ENCODE measurements at regions not wholly inside any gene's neighbourhood (a gene's known extent, or its start where the extent isn't known, plus 50 kb on each side); places are given as distances from the start of the nearest gene placed in this dataset.
A peak's percentile ranks its signal among the peaks of the same experiment; 100 is the strongest.

DNA sequence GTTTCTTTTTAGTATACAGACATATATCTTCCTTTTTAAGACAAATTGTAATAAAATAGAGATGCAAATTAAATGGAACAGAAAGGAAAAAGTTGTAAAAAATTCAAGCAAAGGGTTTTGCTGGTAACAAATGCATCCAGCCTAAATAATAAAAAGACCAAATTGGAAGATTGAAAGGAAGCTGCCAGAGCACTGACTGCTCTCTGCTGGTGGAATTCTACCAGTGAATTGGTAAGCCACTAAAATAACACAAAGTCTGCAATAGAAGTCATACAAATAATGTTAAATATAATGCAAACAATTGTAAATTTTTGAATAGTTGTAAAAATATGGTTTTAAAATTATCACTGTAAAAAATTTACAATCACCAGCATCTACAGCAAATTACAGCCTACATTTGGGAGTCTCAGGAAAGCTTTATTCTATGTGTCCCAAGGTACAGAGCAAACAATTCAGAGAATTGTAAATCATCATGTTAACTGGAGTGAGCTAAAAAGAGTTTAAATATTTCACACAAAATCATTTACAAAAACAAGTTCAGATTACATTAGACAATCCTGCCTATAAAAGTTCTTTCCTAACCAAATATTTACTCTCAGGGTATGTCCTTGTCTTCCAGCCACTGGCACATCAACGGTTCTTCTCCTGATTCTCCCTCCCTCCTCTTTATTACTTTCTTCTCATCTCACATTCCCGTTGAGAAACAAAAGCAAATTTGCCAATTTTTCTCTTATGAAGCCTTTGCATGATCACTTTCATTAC, 1322.5 kb downstream of the PCDH7 start:
- DNase-seq (ENCODE audit: low spot score) = no peak

DNA sequence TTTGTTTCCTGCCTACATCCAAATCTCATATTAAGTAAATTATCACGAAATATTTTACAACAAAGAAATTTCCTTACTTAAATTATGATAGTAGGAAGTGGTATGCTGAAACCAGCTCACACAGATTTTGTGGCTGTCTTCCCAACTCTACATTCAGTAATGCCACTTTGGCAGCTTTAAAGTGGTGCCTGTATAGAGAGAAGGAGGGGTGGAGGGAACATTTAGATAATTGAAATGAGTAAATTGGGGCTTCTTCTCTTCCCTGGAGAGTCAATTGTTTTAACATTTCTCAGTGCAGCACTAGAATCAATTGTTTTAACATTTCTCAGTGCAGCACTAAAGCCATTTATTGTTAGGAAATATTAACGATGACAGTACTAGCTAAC, 1323.1 kb downstream of the PCDH7 start:
- DNase-seq (ENCODE audit: low spot score) = no peak

DNA sequence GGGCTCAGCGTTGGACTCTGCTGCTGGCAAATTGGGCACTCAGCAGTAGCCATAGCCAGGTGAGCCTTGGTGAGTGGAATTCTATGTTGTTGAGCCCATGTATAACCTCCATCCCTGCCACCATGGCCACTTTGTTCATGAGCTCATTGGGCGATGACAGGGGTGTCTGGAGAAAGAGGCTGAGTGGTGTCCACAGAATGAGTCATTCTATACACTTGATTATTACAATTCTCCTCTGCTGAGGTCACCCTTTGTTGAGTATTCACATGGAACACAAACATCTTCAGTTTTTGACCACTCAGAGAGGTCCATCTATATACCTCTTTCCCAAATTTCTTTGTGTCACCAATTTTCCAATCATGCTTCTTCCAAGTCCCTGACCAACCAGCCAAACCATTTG, 1341.7 kb downstream of the PCDH7 start:
- DNase-seq (ENCODE audit: low spot score) = no peak

DNA sequence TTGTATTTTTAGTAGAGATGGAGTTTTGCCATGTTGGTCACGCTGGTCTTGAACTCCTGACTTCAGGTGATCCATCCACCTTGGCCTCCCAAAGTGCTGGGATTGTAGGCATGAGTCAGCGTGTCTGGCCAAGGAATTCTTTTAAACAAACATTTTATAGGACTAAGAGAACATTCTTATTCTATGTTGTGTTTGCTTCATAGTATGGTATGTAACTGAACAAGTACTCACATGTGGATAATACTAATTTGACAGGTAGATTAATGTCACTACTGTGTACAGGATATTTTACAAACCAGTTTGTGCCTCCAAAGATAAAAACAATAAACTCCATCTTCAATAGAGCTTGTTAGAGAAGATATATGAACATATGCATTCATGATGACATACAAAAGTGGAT, 1353.4 kb downstream of the PCDH7 start:
- no peak for DNase-seq (ENCODE audit: low spot score)

DNA sequence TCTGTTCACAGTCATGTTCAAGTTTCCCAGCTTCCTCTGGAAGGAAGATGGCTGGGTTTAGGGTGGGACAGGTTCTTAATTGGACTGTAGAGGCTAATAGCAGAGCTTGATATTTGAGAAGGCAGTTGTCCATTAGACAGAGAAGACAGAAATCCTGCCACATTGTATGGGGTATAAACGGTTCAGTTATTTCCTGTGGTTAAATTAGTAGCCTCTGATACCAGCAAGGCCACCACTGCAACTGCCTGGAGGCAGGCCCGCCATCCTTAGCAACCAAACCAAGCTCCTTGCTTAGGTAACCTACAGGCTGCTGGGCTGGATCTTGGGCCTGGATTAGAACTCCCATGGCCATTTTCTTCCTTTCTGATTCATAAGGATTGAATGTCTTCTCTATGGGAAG, 1367.0 kb downstream of the PCDH7 start:
- DNase-seq (ENCODE audit: low spot score) = no peak

DNA sequence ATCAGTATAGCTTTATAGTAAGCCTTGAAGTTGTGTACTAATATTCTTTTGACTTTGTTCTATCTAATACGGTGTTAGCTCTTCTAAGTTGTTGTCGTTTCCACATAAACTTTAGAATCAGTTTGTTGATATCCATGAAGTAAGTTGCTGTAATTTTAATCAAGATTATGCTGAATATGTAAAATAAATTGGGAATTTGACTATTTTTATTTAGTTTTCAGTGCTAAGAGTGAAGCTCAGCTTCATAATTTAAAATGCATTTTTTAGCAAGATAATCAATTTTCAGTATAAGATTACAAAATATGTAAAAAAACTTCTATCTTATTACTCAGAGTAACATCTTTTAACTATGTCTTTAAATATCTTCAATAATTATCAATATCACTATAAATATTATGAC, 1374.8 kb downstream of the PCDH7 start:
- DNase-seq (ENCODE audit: low spot score) = no peak

DNA sequence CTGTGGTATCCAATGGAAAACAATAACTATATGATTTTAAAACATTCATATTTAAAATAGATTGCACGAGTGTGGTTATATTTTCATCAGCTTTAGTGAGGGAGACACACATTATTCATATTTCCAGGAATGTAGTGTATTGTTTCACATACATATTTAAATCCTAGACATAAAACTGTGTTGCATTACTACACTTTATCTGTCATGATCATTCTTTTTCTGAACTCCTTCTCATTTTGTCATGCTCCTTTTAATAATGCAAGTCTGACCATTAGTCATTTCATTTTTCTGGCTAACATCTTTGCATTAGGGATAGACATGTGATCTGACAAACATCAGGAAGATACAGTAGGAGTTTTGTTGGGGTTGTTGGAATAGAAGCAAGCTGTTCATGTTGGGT, 1382.7 kb downstream of the PCDH7 start:
- DNase-seq (ENCODE audit: low spot score) = no peak

DNA sequence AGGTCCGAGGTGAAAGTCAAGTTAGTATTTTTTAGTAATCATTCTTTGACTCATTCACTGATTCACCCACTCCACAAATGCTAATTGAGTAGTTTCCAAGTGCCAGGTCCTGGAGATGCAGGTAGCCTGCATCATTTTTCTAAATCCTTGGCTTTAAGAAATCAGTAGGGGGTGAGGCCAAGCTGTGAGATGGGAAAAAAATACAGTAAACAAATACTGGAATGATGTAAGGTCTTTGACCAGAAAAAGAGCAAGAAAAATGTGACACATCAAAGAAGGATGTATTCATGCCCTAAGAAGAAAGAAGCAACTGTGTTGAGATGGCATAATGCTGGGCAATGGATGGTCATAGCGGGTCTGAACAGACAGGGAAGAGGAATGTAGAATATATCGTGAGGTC, 1386.6 kb downstream of the PCDH7 start:
- no peak for DNase-seq (ENCODE audit: low spot score)

DNA sequence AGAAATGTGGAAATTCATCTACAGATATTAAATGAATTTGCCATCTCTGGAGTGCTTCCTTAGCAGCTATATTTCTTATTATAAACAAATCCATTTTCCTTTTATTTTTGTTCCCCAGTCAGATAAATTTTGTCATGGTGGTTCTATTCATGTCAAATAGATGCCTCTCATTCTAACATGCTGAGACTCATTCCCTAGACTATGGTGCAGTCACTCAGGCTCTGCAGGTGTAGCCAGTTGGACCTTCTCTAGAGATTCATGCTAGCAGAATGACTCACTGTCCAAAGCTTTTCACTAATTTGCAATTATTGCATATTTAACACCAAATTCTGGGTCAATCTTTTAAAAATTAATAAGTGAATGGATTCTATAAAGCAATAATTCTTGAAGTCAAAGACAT, 1392.7 kb downstream of the PCDH7 start:
- no peak for DNase-seq (ENCODE audit: low spot score)

DNA sequence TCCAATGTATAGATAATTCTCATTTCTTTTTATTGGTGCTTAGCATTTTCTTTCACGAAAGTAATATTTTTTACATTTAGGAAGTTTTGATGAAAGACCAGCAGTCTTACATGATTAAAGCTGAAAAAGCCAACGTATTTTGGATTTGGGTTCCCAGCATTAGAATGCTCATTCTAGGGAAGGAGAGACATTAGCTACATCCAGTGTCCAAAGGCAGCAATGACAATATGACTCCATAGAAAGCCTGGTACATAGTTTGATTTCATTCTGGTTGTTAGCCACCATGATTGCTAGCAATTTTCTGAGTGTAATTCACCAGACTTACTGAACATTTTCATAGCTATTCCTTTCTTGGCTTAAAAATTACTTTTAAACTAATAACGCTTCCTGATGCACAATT, 1397.5 kb downstream of the PCDH7 start:
- DNase-seq (ENCODE audit: low spot score) = no peak

DNA sequence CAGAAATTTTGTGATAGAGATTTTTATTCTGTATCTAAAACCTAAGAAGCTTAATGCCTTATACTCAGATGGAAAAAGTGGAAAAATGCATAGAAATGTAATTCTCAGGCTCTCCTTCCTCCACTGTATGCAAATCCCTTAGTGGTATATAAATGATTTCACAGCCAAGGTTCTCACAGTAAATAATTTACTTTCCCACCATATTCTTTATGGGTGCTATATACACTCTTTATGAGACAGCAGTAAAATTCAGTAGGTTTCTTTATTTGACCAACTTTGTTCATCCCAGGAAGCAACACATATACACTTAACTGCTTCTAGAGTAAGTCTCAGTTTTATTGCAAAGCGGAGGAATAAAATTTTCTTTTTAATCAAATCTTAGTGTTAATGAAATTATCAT, 1399.7 kb downstream of the PCDH7 start:
- DNase-seq (ENCODE audit: low spot score) = no peak

DNA sequence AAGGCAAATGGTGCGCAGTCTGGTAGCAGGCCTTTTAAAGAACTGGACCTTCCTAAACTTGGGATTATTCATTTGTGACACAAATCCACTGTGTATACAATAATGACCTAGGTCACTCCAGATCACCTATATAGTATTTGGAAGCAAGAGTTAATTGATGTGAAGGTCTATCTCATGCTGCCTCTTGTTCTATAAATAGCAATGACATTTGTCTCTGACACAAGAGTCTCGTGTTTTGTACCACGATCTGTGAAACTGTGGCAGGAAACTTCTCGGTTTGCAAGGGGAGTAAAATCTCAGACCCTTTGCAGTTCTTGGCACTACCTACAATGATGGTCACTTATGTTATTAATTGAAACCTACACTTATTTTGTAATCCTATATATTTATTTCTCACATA, 1408.4 kb downstream of the PCDH7 start:
- no peak for DNase-seq (ENCODE audit: low spot score)

DNA sequence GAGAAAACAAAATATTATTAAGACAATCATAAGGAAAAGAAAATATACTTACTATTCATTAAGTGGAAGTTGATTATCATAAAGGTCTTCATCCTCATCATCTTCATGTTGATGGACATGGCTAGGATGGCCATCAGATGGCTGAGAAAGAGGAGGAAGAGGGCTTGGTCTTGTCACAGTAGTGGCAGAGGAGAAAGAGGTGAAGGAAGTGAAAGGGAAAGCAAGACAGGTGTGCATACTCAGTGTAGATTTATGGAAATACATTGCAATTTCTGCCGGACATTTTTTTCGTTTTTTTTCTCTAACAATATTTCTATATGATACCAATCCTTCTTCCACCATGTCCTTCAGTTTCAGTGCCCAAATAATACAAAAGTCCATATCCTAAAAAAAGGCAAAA, 1409.8 kb downstream of the PCDH7 start:
- DNase-seq (ENCODE audit: low spot score) = no peak

DNA sequence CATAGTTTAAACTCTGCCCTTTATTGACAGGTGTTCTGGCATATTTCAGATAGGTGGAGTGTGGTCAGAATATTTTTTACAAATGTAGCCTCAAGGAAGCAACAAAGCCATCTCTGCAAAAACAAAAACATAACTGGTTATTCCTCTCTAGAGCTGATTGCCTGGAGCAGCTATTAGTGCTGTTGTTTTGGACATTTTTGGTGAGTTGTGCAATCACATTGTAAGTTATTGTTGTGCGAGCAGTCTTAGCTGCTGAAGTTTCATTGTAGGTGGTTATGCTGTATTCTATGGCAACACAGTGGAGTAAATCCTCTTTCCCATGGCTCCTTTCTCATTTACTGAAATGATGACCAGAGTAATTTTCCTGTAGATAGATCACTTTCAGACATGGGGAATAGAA, 1413.0 kb downstream of the PCDH7 start:
- DNase-seq (ENCODE audit: low spot score) = no peak

DNA sequence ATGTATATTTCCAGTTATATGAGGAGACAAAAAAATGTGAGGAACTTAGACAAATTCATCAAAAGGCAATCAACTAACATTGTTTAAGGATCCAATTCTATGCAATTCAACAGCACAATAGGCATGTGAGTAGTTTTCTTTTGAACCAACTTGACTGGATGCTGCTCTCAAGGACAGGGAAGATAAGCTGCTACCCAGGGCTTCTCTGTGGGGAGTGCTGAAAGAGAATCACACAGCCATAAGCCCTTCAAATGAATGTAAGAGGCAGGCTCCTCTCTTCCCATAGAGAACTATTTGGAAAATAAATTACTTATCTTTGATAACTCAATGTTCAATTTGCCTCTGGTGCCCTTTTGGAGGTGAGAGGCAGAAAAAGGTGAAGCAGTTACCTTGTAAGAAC, 1413.6 kb downstream of the PCDH7 start:
- peak; percentile 19 for DNase-seq (ENCODE audit: low spot score)

DNA sequence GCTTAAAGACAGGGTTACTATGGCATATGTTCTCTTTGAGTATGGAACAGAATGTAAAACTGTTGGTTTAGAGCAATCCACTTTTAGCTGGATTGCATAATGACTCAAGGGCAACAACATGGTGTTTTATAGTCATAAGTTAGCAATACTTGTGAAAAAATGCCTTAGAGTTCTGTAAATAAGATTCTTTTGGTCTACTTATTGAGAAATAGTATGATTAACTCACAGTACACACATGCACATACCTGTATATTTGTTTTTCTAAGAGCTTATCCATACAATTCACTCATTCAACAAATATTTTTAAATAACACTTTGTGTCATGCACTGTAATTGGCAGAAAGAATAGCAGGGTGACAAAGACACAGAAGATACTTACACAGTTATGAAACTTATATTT, 1415.5 kb downstream of the PCDH7 start:
- DNase-seq (ENCODE audit: low spot score) = no peak

DNA sequence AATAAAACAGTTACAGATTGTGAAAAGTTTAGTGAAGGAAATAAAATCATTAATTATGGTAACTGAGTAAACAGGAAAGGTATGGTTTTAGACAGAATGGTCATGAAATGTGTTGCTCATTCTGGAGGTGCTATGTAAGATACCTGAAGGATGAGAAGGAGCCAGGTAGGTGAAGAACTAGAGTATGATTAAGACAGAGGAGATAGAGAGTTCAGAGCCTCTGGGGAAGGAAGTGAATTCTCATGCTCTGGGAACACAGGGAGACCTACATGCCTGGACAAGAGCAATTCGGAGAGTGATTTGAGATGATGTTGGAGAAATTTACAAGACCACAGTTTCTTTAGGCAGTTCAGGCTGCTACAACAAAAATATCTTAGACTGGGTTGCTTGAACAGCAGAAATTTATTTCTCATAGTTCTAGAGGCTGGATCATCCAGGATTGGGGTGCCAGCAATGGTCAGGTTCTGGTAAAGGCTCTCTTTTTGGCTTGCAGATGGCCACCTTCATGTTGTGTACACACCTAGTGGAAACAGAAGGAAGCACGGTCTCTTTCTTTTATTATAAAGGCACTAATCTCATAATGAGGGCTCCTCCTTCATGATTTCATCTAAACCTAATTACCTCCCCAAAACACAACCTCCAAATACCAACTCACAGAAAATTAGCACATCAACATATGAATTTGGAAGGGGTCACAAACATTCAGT, 1416.1 kb downstream of the PCDH7 start:
- no peak for DNase-seq (ENCODE audit: low spot score)

DNA sequence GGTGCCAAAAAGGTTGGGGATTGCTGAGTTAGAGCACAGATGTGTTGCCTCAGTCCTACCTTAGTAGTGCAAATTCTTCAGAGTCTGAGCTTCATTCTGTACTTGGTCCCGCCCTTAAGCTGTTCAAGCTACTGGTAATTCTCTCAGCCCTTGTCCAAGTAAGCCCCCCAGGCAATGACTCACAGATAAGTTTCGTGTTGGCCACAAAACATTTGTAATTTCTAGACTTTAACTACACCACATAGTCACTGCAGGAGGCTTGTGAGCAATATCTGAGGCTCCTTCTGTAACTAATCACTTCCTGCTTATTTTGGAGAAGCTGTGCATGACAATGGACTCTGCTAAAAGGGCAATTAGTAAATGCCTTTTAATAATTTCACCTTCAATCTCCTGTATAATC, 1420.5 kb downstream of the PCDH7 start:
- DNase-seq (ENCODE audit: low spot score) = no peak

DNA sequence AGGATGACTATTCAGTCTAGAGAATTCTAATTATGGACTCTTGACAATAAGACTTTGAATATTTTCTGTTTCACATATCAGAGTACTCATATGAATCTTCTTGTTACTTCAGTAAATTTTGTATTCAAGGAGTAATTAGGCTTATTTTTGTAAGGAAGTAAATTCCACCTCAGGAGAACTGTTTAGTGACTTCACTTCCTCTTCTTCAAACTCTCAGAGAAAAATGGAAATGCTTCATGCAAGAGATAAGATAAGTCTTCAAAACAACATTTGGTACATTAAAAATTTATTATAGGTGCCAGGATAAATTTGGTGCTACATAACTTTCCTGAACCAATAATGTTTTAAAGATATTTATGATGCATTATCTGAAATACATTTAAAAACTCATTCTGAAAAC, 1421.9 kb downstream of the PCDH7 start:
- DNase-seq (ENCODE audit: low spot score) = no peak

DNA sequence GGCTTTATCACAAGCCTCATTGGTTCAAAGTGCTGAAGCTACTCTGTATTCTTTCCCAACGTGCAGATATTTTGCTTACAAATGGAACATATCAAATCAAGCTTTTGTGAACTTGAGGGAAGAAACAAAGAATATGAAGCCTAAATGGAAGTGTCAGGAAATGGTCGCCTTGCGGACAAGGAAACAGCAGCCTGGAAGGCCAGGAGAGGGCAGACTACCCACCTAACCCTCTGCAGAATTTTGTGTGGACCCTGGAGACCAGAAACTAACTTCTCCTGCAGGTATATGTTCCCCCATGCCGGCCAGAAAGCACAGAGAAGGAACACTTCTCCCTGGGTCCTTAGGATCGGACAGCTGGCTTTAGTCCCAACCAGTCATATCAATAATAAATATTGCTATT, 1425.8 kb downstream of the PCDH7 start:
- DNase-seq (ENCODE audit: low spot score) = peak; percentile 44

DNA sequence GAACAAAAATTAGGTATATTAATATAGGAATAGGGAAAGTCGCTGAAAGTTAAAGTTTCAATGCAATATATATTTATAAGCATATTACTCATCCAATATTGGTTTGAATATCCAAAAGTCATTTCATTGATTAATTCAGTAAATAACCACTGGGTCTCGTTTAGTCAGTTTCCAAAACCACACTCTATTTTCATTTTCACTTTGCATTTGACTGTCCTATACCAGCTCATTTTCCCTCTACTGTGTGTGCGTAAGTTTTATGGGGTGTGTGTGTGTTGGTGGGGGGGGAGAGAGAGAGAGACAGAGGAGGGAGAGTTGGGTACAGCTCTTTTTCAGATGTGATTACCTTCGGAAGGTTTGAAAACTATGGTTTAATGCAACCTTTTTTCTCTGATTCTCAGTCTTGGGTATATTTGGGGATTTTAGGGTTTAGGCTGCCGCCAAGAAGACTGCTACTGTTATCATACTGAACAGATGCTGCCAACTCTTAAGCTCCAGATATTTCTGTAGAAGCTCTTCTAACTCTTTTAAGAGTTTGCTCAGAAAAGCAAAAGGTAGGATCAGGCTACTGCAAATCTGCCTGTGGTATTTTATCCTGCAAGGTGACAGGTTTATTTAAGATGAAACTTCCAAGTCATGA, 1427.4 kb downstream of the PCDH7 start:
- DNase-seq (ENCODE audit: low spot score) = no peak

DNA sequence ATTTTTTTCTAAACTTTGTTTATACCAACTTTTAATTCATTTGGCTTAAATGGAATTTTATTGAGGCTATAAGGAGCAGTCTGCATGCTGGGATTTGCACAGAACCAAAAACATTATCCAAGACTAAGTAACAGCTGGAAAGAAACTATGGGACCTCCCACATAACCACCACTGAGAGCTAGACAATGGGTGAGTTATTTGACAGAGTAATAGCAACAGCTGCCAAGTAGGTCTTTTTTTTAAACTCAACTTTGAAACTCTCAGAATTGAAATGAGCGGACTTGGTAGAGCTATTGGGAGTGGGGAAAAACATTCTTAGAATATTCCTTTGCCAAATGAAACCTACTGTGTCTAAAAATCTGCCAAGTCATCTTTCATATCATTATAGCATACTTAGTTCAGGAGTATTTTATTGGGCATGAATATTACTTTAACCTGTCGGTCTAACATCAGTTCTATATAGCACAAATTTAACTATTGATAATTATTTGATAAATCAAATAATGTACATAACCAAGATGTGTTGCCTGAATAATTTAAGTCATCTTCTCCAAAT, 1428.0 kb downstream of the PCDH7 start:
- peak; percentile 26 for DNase-seq (ENCODE audit: low spot score)

DNA sequence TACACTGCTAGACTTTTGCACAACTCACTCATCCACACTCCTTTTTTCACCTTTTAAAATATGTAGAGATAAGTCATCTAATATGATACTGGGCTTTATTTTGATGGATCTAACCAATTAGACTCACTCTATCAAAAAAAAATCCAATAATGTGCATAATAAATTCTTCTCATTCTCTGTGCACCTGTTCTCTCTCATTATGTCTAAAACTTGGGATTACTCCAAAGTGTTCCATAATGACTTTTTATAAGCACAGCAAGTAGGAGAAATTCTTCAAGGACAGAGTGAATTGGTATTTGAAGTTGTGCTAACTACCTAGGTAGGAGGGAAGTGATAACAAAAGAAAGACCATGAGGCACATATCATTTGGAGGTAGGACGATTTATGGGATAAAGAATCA, 1438.8 kb downstream of the PCDH7 start:
- DNase-seq (ENCODE audit: low spot score) = no peak

Measured in iPS-NIHi11 (cell line).